Osteocyte (in vitro differentiated cells): ENCODE measurements at regions not wholly inside any gene's neighbourhood (a gene's known extent, or its start where the extent isn't known, plus 50 kb on each side); places are given as distances from the start of the nearest gene placed in this dataset.

Source experiments
- DNase-seq: peaks from one replicate; pipeline ENCODE4 v3.0.0; 2021; ENCODE audit warnings: mixed read lengths; ENCODE audit not compliant: unreplicated experiment; ENCODE audit errors: extremely low spot score
- H3K27ac Mint-ChIP-seq: one replicate; pipeline ENCODE4 v1.8.0; 2021; ENCODE audit warnings: mild to moderate bottlenecking, mixed read lengths; ENCODE audit not compliant: unreplicated experiment
- H3K27me3 Mint-ChIP-seq: one replicate; pipeline ENCODE4 v1.8.0; 2021; ENCODE audit warnings: mixed read lengths; ENCODE audit not compliant: unreplicated experiment
- H3K36me3 Mint-ChIP-seq: one replicate; pipeline ENCODE4 v1.8.0; 2021; ENCODE audit warnings: mixed read lengths; ENCODE audit not compliant: unreplicated experiment
- H3K4me1 Mint-ChIP-seq: one replicate; pipeline ENCODE4 v1.8.0; 2021; ENCODE audit warnings: mixed read lengths; ENCODE audit not compliant: unreplicated experiment
- H3K4me3 Mint-ChIP-seq: one replicate; pipeline ENCODE4 v1.8.0; 2021; ENCODE audit warnings: mild to moderate bottlenecking, moderate library complexity, mixed read lengths; ENCODE audit not compliant: unreplicated experiment
- H3K9me3 Mint-ChIP-seq: one replicate; pipeline ENCODE4 v1.8.0; 2021; ENCODE audit warnings: mixed read lengths; ENCODE audit not compliant: unreplicated experiment
- CTCF ChIP-seq: fragments of 200-600 bp; sonication (generic); IDR thresholded peaks from 2 replicates; pipeline ENCODE4 v1.5.0; 2021; ENCODE audit warnings: antibody characterized with exemption, mild to moderate bottlenecking, moderate library complexity

GRCh38 chr19:28656644-28657043 lies 556.3 kb downstream of the UQCRFS1 start:
- Mint-ChIP-seq H3K36me3 (no peaks in the 10 kb centered on the region), H3K9me3 (peaks cover 23% of the 10 kb centered on the region), H3K27me3 (no peaks in the 10 kb centered on the region), H3K4me1 (peaks cover under 1% of the 10 kb centered on the region), H3K4me3 (no peak overlapping the region), H3K27ac (no peak overlapping the region)
- no peak for DNase-seq
- no peak for TF ChIP-seq CTCF

- Mint-ChIP-seq H3K4me1 (peaks cover 1% of the 10 kb centered on the region), H3K27me3 (no peaks in the 10 kb centered on the region), H3K4me3 (no peak overlapping the region), H3K36me3 (no peaks in the 10 kb centered on the region), H3K9me3 (peaks cover 23% of the 10 kb centered on the region), H3K27ac (no peak overlapping the region)
- TF ChIP-seq CTCF: no peak
- DNase-seq: no peak
These were observed 557.9 kb downstream of the UQCRFS1 start for GRCh38 chr19:28655054-28655453.

GRCh38 chr19:28652765-28653164 lies 560.2 kb downstream of the UQCRFS1 start:
- Mint-ChIP-seq H3K4me1 (peaks cover 1% of the 10 kb centered on the region), H3K27ac (no peak overlapping the region), H3K9me3 (peaks cover 13% of the 10 kb centered on the region), H3K36me3 (no peaks in the 10 kb centered on the region), H3K27me3 (no peaks in the 10 kb centered on the region), H3K4me3 (no peak overlapping the region)
- TF ChIP-seq CTCF: no peak
- DNase-seq: no peak

- no peak for DNase-seq
- Mint-ChIP-seq H3K27ac (no peak overlapping the region), H3K4me3 (no peak overlapping the region), H3K27me3 (no peaks in the 10 kb centered on the region), H3K9me3 (no peaks in the 10 kb centered on the region), H3K36me3 (no peaks in the 10 kb centered on the region), H3K4me1 (peaks cover under 1% of the 10 kb centered on the region)
- no peak for TF ChIP-seq CTCF
These were observed 566.3 kb downstream of the UQCRFS1 start for GRCh38 chr19:28646629-28647028.

- Mint-ChIP-seq H3K4me3 (no peak overlapping the region), H3K27me3 (no peaks in the 10 kb centered on the region), H3K4me1 (no peaks in the 10 kb centered on the region), H3K9me3 (no peaks in the 10 kb centered on the region), H3K36me3 (no peaks in the 10 kb centered on the region), H3K27ac (no peak overlapping the region)
- no peak for DNase-seq
- no peak for TF ChIP-seq CTCF
These were observed 568.7 kb downstream of the UQCRFS1 start for GRCh38 chr19:28644169-28644775.
